GM12878 (cell line): ENCODE measurements at regions not wholly inside any gene's neighbourhood (a gene's known extent, or its start where the extent isn't known, plus 50 kb on each side); places are given as distances from the start of the nearest gene placed in this dataset.

Experiments
- ATF7 ChIP-seq: fragments of 450-650 bp; IDR thresholded peaks from 2 replicates; pipeline ENCODE4 v1.6.1; 2016; ENCODE audit warnings: low read depth, mild to moderate bottlenecking
- BHLHE40 ChIP-seq, 2 experiments: fragments of 450-650 bp in 1 of 2; IDR thresholded peaks; 2 replicates each; pipeline ENCODE4 v1.6.1; 2011 to 2017; ENCODE audit warnings: low read depth in 2 of 2, borderline replicate concordance in 1 of 2, improper control_type of control experiment in 1 of 2, low read length in 1 of 2, mild to moderate bottlenecking in 1 of 2
- CTCF ChIP-seq, 3 experiments: IDR thresholded peaks in 2 of 3; conservative IDR thresholded peaks in 1 of 3; 2 replicates each; pipeline ENCODE4 v1.5.1; 2011; ENCODE audit warnings: low read depth in 3 of 3, low read length in 3 of 3, mild to moderate bottlenecking in 3 of 3, control low read depth in 2 of 3, moderate library complexity in 2 of 3, inconsistent platforms in 1 of 3, mixed read lengths in 1 of 3; ENCODE audit not compliant: control insufficient read depth in 2 of 3, insufficient read depth in 1 of 3; ENCODE audit errors: extremely low read depth in 1 of 3
- MTA2 ChIP-seq: fragments of 450-650 bp; IDR thresholded peaks from 2 replicates; pipeline ENCODE4 v1.6.1; 2016; ENCODE audit warnings: low read depth, mild to moderate bottlenecking, moderate library complexity
- NFYB ChIP-seq: IDR thresholded peaks from 2 replicates; pipeline ENCODE4 v1.6.1; 2011; ENCODE audit warnings: low read depth, mild to moderate bottlenecking, low read length, improper control_type of control experiment, moderate library complexity; ENCODE audit not compliant: insufficient read depth
- REST ChIP-seq: IDR thresholded peaks from 2 replicates; pipeline ENCODE4 v1.6.1; 2012; ENCODE audit warnings: mild to moderate bottlenecking, low read depth, low read length
- ZSCAN29 ChIP-seq: fragments of 450-650 bp; IDR thresholded peaks from 2 replicates; pipeline ENCODE4 v1.6.1; 2017; ENCODE audit warnings: mild to moderate bottlenecking, moderate library complexity

- TF ChIP-seq CTCF (IDR thresholded peaks at IDR 0.05 in 2 of 3, conservative IDR thresholded peaks at IDR 0.05 in 1 of 3; ENCODE audit: control insufficient read depth in 2 of 3, extremely low read depth in 1 of 3, insufficient read depth in 1 of 3, low read depth in 3 of 3, low read length in 3 of 3) (no peak), MTA2 (no peak), ATF7 (no peak), BHLHE40 (IDR thresholded peaks at IDR 0.05; ENCODE audit: borderline replicate concordance in 1 of 2, low read depth in 2 of 2, low read length in 1 of 2) (no peak), REST (no peak), NFYB (no peak), ZSCAN29 (no peak)
These were observed 73.7 kb upstream of the FST start for GRCh38 chr5:53406630-53407316.
